ENCODE measurements at regions not wholly inside any gene's neighbourhood (a gene's known extent, or its start where the extent isn't known, plus 50 kb on each side); places are given as distances from the start of the nearest gene placed in this dataset.

- no peaks in the 10 kb centered on the region for H3K79me2 ChIP-seq (ENCODE audit: insufficient read depth, low read length)
- H3K9ac ChIP-seq (ENCODE audit: low read depth, low read length, poor library complexity, severe bottlenecking), result no peak overlapping the region
- no peak overlapping the region for H3K4me3 ChIP-seq (ENCODE audit: low read length, poor library complexity, severe bottlenecking)
- no peaks in the 10 kb centered on the region for H3K9me3 ChIP-seq (ENCODE audit: insufficient read depth, low read depth, low read length)
- H3K27me3 ChIP-seq (ENCODE audit: insufficient read depth, low read length, poor library complexity, severe bottlenecking), result no peaks in the 10 kb centered on the region
- H3K9me2 ChIP-seq (replicated peaks; ENCODE audit: low read depth, low read length), result no peaks in the 10 kb centered on the region
- TF ChIP-seq CTCF (conservative IDR thresholded peaks at IDR 0.05; ENCODE audit: low read length) (no peak), EZH2phosphoT487 (IDR thresholded peaks at IDR 0.05; ENCODE audit: borderline replicate concordance) (no peak)
- no peak overlapping the region for H2AFZ ChIP-seq (ENCODE audit: low read length)
- no peaks in the 10 kb centered on the region for H3F3A ChIP-seq (ENCODE audit: low read depth)
- no peak overlapping the region for H3K4me2 ChIP-seq (ENCODE audit: low read depth, low read length, poor library complexity, severe bottlenecking)
- H3K4me1 ChIP-seq (ENCODE audit: insufficient read depth, low read length, poor library complexity, severe bottlenecking), result no peaks in the 10 kb centered on the region
- H4K20me1 ChIP-seq (ENCODE audit: insufficient read depth, low read length, poor library complexity, severe bottlenecking), result no peaks in the 10 kb centered on the region
- H3K36me3 ChIP-seq (ENCODE audit: insufficient read depth, low read length), result no peaks in the 10 kb centered on the region
Observed at GRCh38 chr6:121917263-121917829, 481.9 kb downstream of the GJA1 start.

GRCh38 chr6:121917834-121918559, 481.5 kb upstream of the HSF2 start:
- no peaks in the 10 kb centered on the region for H3K9me2 ChIP-seq (replicated peaks; ENCODE audit: low read depth, low read length)
- no peak overlapping the region for H3K4me2 ChIP-seq (ENCODE audit: low read depth, low read length, poor library complexity, severe bottlenecking)
- H3K79me2 ChIP-seq (ENCODE audit: insufficient read depth, low read length), result no peaks in the 10 kb centered on the region
- no peaks in the 10 kb centered on the region for H4K20me1 ChIP-seq (ENCODE audit: insufficient read depth, low read length, poor library complexity, severe bottlenecking)
- no peak overlapping the region for H3K9ac ChIP-seq (ENCODE audit: low read depth, low read length, poor library complexity, severe bottlenecking)
- H3K27me3 ChIP-seq (ENCODE audit: insufficient read depth, low read length, poor library complexity, severe bottlenecking), result no peaks in the 10 kb centered on the region
- no peaks in the 10 kb centered on the region for H3F3A ChIP-seq (ENCODE audit: low read depth)
- no peaks in the 10 kb centered on the region for H3K36me3 ChIP-seq (ENCODE audit: insufficient read depth, low read length)
- H2AFZ ChIP-seq (ENCODE audit: low read length), result no peak overlapping the region
- TF ChIP-seq EZH2phosphoT487 (IDR thresholded peaks at IDR 0.05; ENCODE audit: borderline replicate concordance) (no peak), CTCF (conservative IDR thresholded peaks at IDR 0.05; ENCODE audit: low read length) (no peak)
- H3K9me3 ChIP-seq (ENCODE audit: insufficient read depth, low read depth, low read length), result no peaks in the 10 kb centered on the region
- no peak overlapping the region for H3K4me3 ChIP-seq (ENCODE audit: low read length, poor library complexity, severe bottlenecking)
- no peaks in the 10 kb centered on the region for H3K4me1 ChIP-seq (ENCODE audit: insufficient read depth, low read length, poor library complexity, severe bottlenecking)

- TF ChIP-seq CTCF (conservative IDR thresholded peaks at IDR 0.05; ENCODE audit: low read length) (no peak), EZH2phosphoT487 (IDR thresholded peaks at IDR 0.05; ENCODE audit: borderline replicate concordance) (no peak)
- no peaks in the 10 kb centered on the region for H3K27me3 ChIP-seq (ENCODE audit: insufficient read depth, low read length, poor library complexity, severe bottlenecking)
- H3F3A ChIP-seq (ENCODE audit: low read depth), result no peaks in the 10 kb centered on the region
- no peak overlapping the region for H3K4me2 ChIP-seq (ENCODE audit: low read depth, low read length, poor library complexity, severe bottlenecking)
- H3K4me3 ChIP-seq (ENCODE audit: low read length, poor library complexity, severe bottlenecking), result no peak overlapping the region
- H3K4me1 ChIP-seq (ENCODE audit: insufficient read depth, low read length, poor library complexity, severe bottlenecking), result no peaks in the 10 kb centered on the region
- no peaks in the 10 kb centered on the region for H3K36me3 ChIP-seq (ENCODE audit: insufficient read depth, low read length)
- no peaks in the 10 kb centered on the region for H3K79me2 ChIP-seq (ENCODE audit: insufficient read depth, low read length)
- no peak overlapping the region for H3K9ac ChIP-seq (ENCODE audit: low read depth, low read length, poor library complexity, severe bottlenecking)
- H4K20me1 ChIP-seq (ENCODE audit: insufficient read depth, low read length, poor library complexity, severe bottlenecking), result no peaks in the 10 kb centered on the region
- H3K9me3 ChIP-seq (ENCODE audit: insufficient read depth, low read depth, low read length), result no peaks in the 10 kb centered on the region
- no peaks in the 10 kb centered on the region for H3K9me2 ChIP-seq (replicated peaks; ENCODE audit: low read depth, low read length)
- no peak overlapping the region for H2AFZ ChIP-seq (ENCODE audit: low read length)
Observed at GRCh38 chr6:121920616-121921015, 478.8 kb upstream of the HSF2 start.

Measured in Loucy (cell line).